ENCODE measurements at regions not wholly inside any gene's neighbourhood (a gene's known extent, or its start where the extent isn't known, plus 50 kb on each side); places are given as distances from the start of the nearest gene placed in this dataset.

GRCh38 chr3:148205977-148206376 is 491.7 kb upstream of the AGTR1 start:
- Histone ChIP-seq H3K9ac (ENCODE audit: low read length) (no peak overlapping the region), H3K4me2 (ENCODE audit: low read depth, low read length, poor library complexity, severe bottlenecking) (no peak overlapping the region), H3K79me2 (ENCODE audit: insufficient read depth, low read length) (no peaks in the 10 kb centered on the region), H3F3A (ENCODE audit: insufficient read depth) (no peaks in the 10 kb centered on the region), H4K20me1 (ENCODE audit: low read depth, low read length) (no peaks in the 10 kb centered on the region), H2AFZ (ENCODE audit: low read depth, low read length, severe bottlenecking) (no peak overlapping the region), H3K4me3 (ENCODE audit: insufficient read depth, low read length, poor library complexity, severe bottlenecking) (no peak overlapping the region), H3K9me2 (replicated peaks; ENCODE audit: insufficient read depth, low read length) (no peaks in the 10 kb centered on the region), H3K36me3 (ENCODE audit: low read length) (no peaks in the 10 kb centered on the region), H3K27me3 (ENCODE audit: low read length) (no peaks in the 10 kb centered on the region), H3K27ac (ENCODE audit: low read depth, low read length) (no peak overlapping the region), H3K9me3 (ENCODE audit: insufficient read depth, low read length) (no peaks in the 10 kb centered on the region)
- TF ChIP-seq EZH2phosphoT487 (conservative IDR thresholded peaks at IDR 0.05; ENCODE audit: low read length) (no peak), CTCF (IDR thresholded peaks at IDR 0.05; ENCODE audit: insufficient read depth, low read length, poor library complexity, severe bottlenecking) (no peak)

DNA sequence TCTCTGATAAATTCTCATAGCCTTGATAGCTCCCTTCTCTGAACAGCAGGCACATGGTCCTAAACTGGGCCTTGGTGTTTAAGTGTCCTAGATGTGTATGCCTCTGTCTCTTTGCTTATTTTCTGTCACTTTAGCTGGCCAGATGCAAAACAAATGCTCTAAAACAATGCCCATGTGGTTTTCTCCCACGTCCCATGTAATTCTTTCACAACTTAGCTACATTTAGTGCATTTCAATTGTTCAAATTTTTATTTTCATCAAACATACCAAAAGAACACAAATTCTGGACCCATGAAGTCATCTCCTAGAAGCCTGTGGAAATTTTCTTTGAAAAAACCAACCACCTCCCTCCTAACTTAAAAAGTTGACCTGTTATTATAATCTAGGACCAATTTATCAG is 491.3 kb upstream of the AGTR1 start:
- no peak overlapping the region for H3K27ac ChIP-seq (ENCODE audit: low read depth, low read length)

DNA sequence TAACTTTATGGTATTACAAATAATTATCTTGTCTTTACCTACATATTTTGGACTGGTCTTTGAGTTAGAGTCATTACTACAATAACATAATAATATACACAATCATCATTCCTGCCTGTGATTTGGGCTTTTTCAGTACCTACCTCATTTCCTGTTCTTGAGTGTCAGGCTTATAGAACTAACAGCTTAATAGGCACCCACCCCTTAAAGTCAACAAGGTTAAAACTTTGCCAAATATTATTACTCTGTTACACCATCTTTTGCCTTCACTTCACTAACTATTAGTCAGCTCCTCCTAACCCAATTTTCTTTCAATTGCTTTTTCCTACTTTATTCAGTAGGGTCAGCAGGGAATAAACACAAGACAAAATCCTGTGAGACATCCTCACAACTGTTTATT is 488.7 kb upstream of the AGTR1 start:
- no peak overlapping the region for H3K4me3 ChIP-seq (ENCODE audit: insufficient read depth, low read length, poor library complexity, severe bottlenecking)
- H3F3A ChIP-seq (ENCODE audit: insufficient read depth) = no peaks in the 10 kb centered on the region
- no peaks in the 10 kb centered on the region for H3K36me3 ChIP-seq (ENCODE audit: low read length)
- H3K4me2 ChIP-seq (ENCODE audit: low read depth, low read length, poor library complexity, severe bottlenecking) = no peak overlapping the region
- H3K9ac ChIP-seq (ENCODE audit: low read length) = no peak overlapping the region
- TF ChIP-seq CTCF (IDR thresholded peaks at IDR 0.05; ENCODE audit: insufficient read depth, low read length, poor library complexity, severe bottlenecking) = no peak
- no peak for TF ChIP-seq EZH2phosphoT487 (conservative IDR thresholded peaks at IDR 0.05; ENCODE audit: low read length)
- no peaks in the 10 kb centered on the region for H4K20me1 ChIP-seq (ENCODE audit: low read depth, low read length)
- no peaks in the 10 kb centered on the region for H3K27me3 ChIP-seq (ENCODE audit: low read length)
- H3K27ac ChIP-seq (ENCODE audit: low read depth, low read length) = no peak overlapping the region
- H2AFZ ChIP-seq (ENCODE audit: low read depth, low read length, severe bottlenecking) = no peak overlapping the region
- H3K79me2 ChIP-seq (ENCODE audit: insufficient read depth, low read length) = no peaks in the 10 kb centered on the region
- no peaks in the 10 kb centered on the region for H3K9me2 ChIP-seq (replicated peaks; ENCODE audit: insufficient read depth, low read length)
- H3K9me3 ChIP-seq (ENCODE audit: insufficient read depth, low read length) = no peaks in the 10 kb centered on the region

More for the DNA sequence above, 491.3 kb upstream of the AGTR1 start:
- H3K79me2 ChIP-seq (ENCODE audit: insufficient read depth, low read length) = no peaks in the 10 kb centered on the region
- no peak overlapping the region for H3K4me2 ChIP-seq (ENCODE audit: low read depth, low read length, poor library complexity, severe bottlenecking)
- no peaks in the 10 kb centered on the region for H3K9me2 ChIP-seq (replicated peaks; ENCODE audit: insufficient read depth, low read length)
- no peaks in the 10 kb centered on the region for H3F3A ChIP-seq (ENCODE audit: insufficient read depth)
- no peaks in the 10 kb centered on the region for H3K9me3 ChIP-seq (ENCODE audit: insufficient read depth, low read length)
- no peaks in the 10 kb centered on the region for H4K20me1 ChIP-seq (ENCODE audit: low read depth, low read length)
- H3K27me3 ChIP-seq (ENCODE audit: low read length) = no peaks in the 10 kb centered on the region
- no peaks in the 10 kb centered on the region for H3K36me3 ChIP-seq (ENCODE audit: low read length)
- no peak for TF ChIP-seq EZH2phosphoT487 (conservative IDR thresholded peaks at IDR 0.05; ENCODE audit: low read length)
- H2AFZ ChIP-seq (ENCODE audit: low read depth, low read length, severe bottlenecking) = no peak overlapping the region
- no peak overlapping the region for H3K4me3 ChIP-seq (ENCODE audit: insufficient read depth, low read length, poor library complexity, severe bottlenecking)
- no peak overlapping the region for H3K9ac ChIP-seq (ENCODE audit: low read length)

DNA sequence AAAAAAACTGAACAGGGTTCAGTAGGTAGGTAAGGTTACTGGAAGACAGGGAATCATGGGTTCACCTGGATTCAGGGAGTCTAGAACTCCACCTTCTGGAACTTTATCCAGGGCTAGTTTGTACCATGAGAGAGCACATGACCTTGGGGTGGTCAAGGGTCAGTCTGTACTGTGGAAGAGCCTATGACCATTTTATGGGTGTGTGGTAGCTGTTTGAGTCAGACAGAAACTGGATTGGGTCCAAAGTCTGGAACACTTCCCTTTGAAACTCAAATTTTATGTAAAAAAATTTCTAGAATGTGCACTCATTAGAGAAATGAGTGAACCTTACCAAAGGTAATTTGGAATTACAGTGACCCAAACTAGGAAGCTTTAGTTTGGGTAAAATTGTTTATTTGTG is 486.0 kb upstream of the AGTR1 start:
- Histone ChIP-seq H3F3A (ENCODE audit: insufficient read depth) (no peaks in the 10 kb centered on the region), H4K20me1 (ENCODE audit: low read depth, low read length) (no peaks in the 10 kb centered on the region), H3K9me3 (ENCODE audit: insufficient read depth, low read length) (no peaks in the 10 kb centered on the region), H2AFZ (ENCODE audit: low read depth, low read length, severe bottlenecking) (no peak overlapping the region), H3K36me3 (ENCODE audit: low read length) (no peaks in the 10 kb centered on the region), H3K4me3 (ENCODE audit: insufficient read depth, low read length, poor library complexity, severe bottlenecking) (no peak overlapping the region), H3K79me2 (ENCODE audit: insufficient read depth, low read length) (no peaks in the 10 kb centered on the region), H3K9me2 (replicated peaks; ENCODE audit: insufficient read depth, low read length) (no peaks in the 10 kb centered on the region), H3K9ac (ENCODE audit: low read length) (no peak overlapping the region), H3K4me2 (ENCODE audit: low read depth, low read length, poor library complexity, severe bottlenecking) (no peak overlapping the region), H3K27ac (ENCODE audit: low read depth, low read length) (no peak overlapping the region), H3K27me3 (ENCODE audit: low read length) (no peaks in the 10 kb centered on the region)
- TF ChIP-seq CTCF (IDR thresholded peaks at IDR 0.05; ENCODE audit: insufficient read depth, low read length, poor library complexity, severe bottlenecking) (no peak), EZH2phosphoT487 (conservative IDR thresholded peaks at IDR 0.05; ENCODE audit: low read length) (no peak)
